IPS-20b (cell line): ENCODE measurements at regions not wholly inside any gene's neighbourhood (a gene's known extent, or its start where the extent isn't known, plus 50 kb on each side); places are given as distances from the start of the nearest gene placed in this dataset.

Experiments
- H3K27ac ChIP-seq: one replicate; pipeline ENCODE4 v1.5.1; 2013; ENCODE audit warnings: low read length
- H3K27me3 ChIP-seq: 2 replicates; pipeline ENCODE4 v1.6.1; 2013; ENCODE audit warnings: mild to moderate bottlenecking, low read length, inconsistent platforms; ENCODE audit not compliant: insufficient read depth
- H3K36me3 ChIP-seq: 2 replicates; pipeline ENCODE4 v1.6.1; 2013; ENCODE audit warnings: low read depth, mild to moderate bottlenecking, inconsistent platforms, low read length, moderate library complexity; ENCODE audit not compliant: insufficient read depth
- H3K4me1 ChIP-seq: 2 replicates; pipeline ENCODE4 v1.6.1; 2013; ENCODE audit warnings: mild to moderate bottlenecking, control low read depth, inconsistent platforms, low read length, moderate library complexity; ENCODE audit not compliant: insufficient read depth
- H3K4me3 ChIP-seq: 2 replicates; pipeline ENCODE4 v1.5.1; 2013; ENCODE audit warnings: mild to moderate bottlenecking, low read length, inconsistent platforms
- H3K9ac ChIP-seq: 2 replicates; pipeline ENCODE4 v1.6.1; 2013; ENCODE audit warnings: low read depth, mild to moderate bottlenecking, inconsistent platforms, low read length, moderate library complexity
- H3K9me3 ChIP-seq: 2 replicates; pipeline ENCODE4 v1.6.1; 2013; ENCODE audit warnings: mild to moderate bottlenecking, low read depth, low read length, inconsistent platforms; ENCODE audit not compliant: insufficient read depth

- no peak overlapping the region for H3K4me3 ChIP-seq
Observed at GRCh38 chr2:81334046-81334445, 1029.5 kb upstream of the LRRTM1 start.

GRCh38 chr2:81328968-81329367 lies 1024.4 kb upstream of the LRRTM1 start:
- no peaks in the 10 kb centered on the region for H3K27me3 ChIP-seq
- no peaks in the 10 kb centered on the region for H3K9me3 ChIP-seq
- H3K9ac ChIP-seq, result no peak overlapping the region
- no peak overlapping the region for H3K27ac ChIP-seq
- H3K4me3 ChIP-seq, result no peak overlapping the region
- no peaks in the 10 kb centered on the region for H3K4me1 ChIP-seq
- no peaks in the 10 kb centered on the region for H3K36me3 ChIP-seq

More at GRCh38 chr2:81334046-81334445, 1029.5 kb upstream of the LRRTM1 start:
- no peaks in the 10 kb centered on the region for H3K4me1 ChIP-seq
- H3K27ac ChIP-seq, result no peak overlapping the region
- H3K27me3 ChIP-seq, result no peaks in the 10 kb centered on the region
- H3K9me3 ChIP-seq, result no peaks in the 10 kb centered on the region
- no peak overlapping the region for H3K9ac ChIP-seq
- H3K36me3 ChIP-seq, result no peaks in the 10 kb centered on the region

- no peak overlapping the region for H3K27ac ChIP-seq
- H3K9ac ChIP-seq, result no peak overlapping the region
- no peaks in the 10 kb centered on the region for H3K36me3 ChIP-seq
- no peaks in the 10 kb centered on the region for H3K4me1 ChIP-seq
- no peaks in the 10 kb centered on the region for H3K27me3 ChIP-seq
- H3K4me3 ChIP-seq, result no peak overlapping the region
- H3K9me3 ChIP-seq, result no peaks in the 10 kb centered on the region
Observed at GRCh38 chr2:81327911-81328310, 1023.4 kb upstream of the LRRTM1 start.

GRCh38 chr2:81324046-81324445 lies 1019.5 kb upstream of the LRRTM1 start:
- no peak overlapping the region for H3K4me3 ChIP-seq
- H3K4me1 ChIP-seq, result no peaks in the 10 kb centered on the region
- no peak overlapping the region for H3K9ac ChIP-seq
- H3K9me3 ChIP-seq, result no peaks in the 10 kb centered on the region
- no peak overlapping the region for H3K27ac ChIP-seq
- no peaks in the 10 kb centered on the region for H3K36me3 ChIP-seq
- no peaks in the 10 kb centered on the region for H3K27me3 ChIP-seq

- H3K27me3 ChIP-seq, result no peaks in the 10 kb centered on the region
- no peaks in the 10 kb centered on the region for H3K9me3 ChIP-seq
- no peak overlapping the region for H3K27ac ChIP-seq
- peaks cover 3% of the 10 kb centered on the region; the same call in 1 of the 2 replicates for H3K4me1 ChIP-seq
- H3K4me3 ChIP-seq, result no peak overlapping the region
- H3K36me3 ChIP-seq, result no peaks in the 10 kb centered on the region
- H3K9ac ChIP-seq, result 0 out of 2 replicates have a peak overlapping the region, but pooled peaks have one; percentile 34
Observed at GRCh38 chr2:81304154-81304830, 999.7 kb upstream of the LRRTM1 start.

- Histone ChIP-seq H3K9me3 (no peaks in the 10 kb centered on the region; the same call in 1 of the 2 replicates), H3K4me1 (peaks cover 3% of the 10 kb centered on the region; the same call in 1 of the 2 replicates), H3K27ac (no peak overlapping the region), H3K36me3 (no peaks in the 10 kb centered on the region), H3K27me3 (no peaks in the 10 kb centered on the region), H3K4me3 (no peak overlapping the region), H3K9ac (no peak overlapping the region)
Observed at GRCh38 chr2:81303321-81303720, 998.8 kb upstream of the LRRTM1 start.

- Histone ChIP-seq H3K4me3 (no peak overlapping the region), H3K9ac (no peak overlapping the region), H3K27me3 (no peaks in the 10 kb centered on the region), H3K4me1 (peaks cover 3% of the 10 kb centered on the region; the same call in 1 of the 2 replicates), H3K9me3 (no peaks in the 10 kb centered on the region; the same call in 1 of the 2 replicates), H3K36me3 (no peaks in the 10 kb centered on the region), H3K27ac (no peak overlapping the region)
Observed at GRCh38 chr2:81299841-81300240, 995.3 kb upstream of the LRRTM1 start.

- no peak overlapping the region for H3K4me3 ChIP-seq
Observed at GRCh38 chr2:81290846-81291245, 986.3 kb upstream of the LRRTM1 start.

GRCh38 chr2:81283081-81283480 lies 978.5 kb upstream of the LRRTM1 start:
- Histone ChIP-seq H3K27me3 (no peaks in the 10 kb centered on the region), H3K4me1 (no peaks in the 10 kb centered on the region), H3K36me3 (no peaks in the 10 kb centered on the region), H3K9me3 (no peaks in the 10 kb centered on the region), H3K9ac (no peak overlapping the region), H3K27ac (no peak overlapping the region), H3K4me3 (no peak overlapping the region)

More at GRCh38 chr2:81290846-81291245, 986.3 kb upstream of the LRRTM1 start:
- Histone ChIP-seq H3K4me1 (no peaks in the 10 kb centered on the region), H3K9ac (no peak overlapping the region), H3K27ac (no peak overlapping the region), H3K36me3 (no peaks in the 10 kb centered on the region), H3K9me3 (no peaks in the 10 kb centered on the region; the same call in none of the 2 replicates), H3K27me3 (no peaks in the 10 kb centered on the region)

GRCh38 chr2:81282151-81282769 lies 977.7 kb upstream of the LRRTM1 start:
- Histone ChIP-seq H3K9me3 (no peaks in the 10 kb centered on the region), H3K4me3 (no peak overlapping the region), H3K36me3 (no peaks in the 10 kb centered on the region), H3K4me1 (no peaks in the 10 kb centered on the region), H3K27ac (no peak overlapping the region), H3K9ac (no peak overlapping the region), H3K27me3 (no peaks in the 10 kb centered on the region)

GRCh38 chr2:81276595-81276994 lies 972.0 kb upstream of the LRRTM1 start:
- no peaks in the 10 kb centered on the region for H3K27me3 ChIP-seq
- H3K27ac ChIP-seq, result no peak overlapping the region
- no peak overlapping the region for H3K9ac ChIP-seq
- H3K4me1 ChIP-seq, result no peaks in the 10 kb centered on the region
- no peaks in the 10 kb centered on the region for H3K36me3 ChIP-seq
- H3K4me3 ChIP-seq, result no peak overlapping the region
- no peaks in the 10 kb centered on the region for H3K9me3 ChIP-seq

GRCh38 chr2:81266106-81266505 lies 961.6 kb upstream of the LRRTM1 start:
- Histone ChIP-seq H3K9ac (no peak overlapping the region), H3K4me1 (no peaks in the 10 kb centered on the region), H3K27ac (no peak overlapping the region), H3K36me3 (no peaks in the 10 kb centered on the region), H3K27me3 (no peaks in the 10 kb centered on the region), H3K4me3 (no peak overlapping the region), H3K9me3 (no peaks in the 10 kb centered on the region)
